VCaP (cell line): ENCODE measurements at regions not wholly inside any gene's neighbourhood (a gene's known extent, or its start where the extent isn't known, plus 50 kb on each side); places are given as distances from the start of the nearest gene placed in this dataset.

Experiments used
- H3K27ac ChIP-seq: fragments of 450-650 bp; 2 replicates; pipeline ENCODE4 v1.5.1; 2017
- TF ChIP-seq, protein P1 (sequence below): fragments of 450-650 bp; conservative IDR thresholded peaks from 2 replicates; pipeline ENCODE4 v1.5.1; 2017; ENCODE audit warnings: mild to moderate bottlenecking, moderate library complexity

DNA sequence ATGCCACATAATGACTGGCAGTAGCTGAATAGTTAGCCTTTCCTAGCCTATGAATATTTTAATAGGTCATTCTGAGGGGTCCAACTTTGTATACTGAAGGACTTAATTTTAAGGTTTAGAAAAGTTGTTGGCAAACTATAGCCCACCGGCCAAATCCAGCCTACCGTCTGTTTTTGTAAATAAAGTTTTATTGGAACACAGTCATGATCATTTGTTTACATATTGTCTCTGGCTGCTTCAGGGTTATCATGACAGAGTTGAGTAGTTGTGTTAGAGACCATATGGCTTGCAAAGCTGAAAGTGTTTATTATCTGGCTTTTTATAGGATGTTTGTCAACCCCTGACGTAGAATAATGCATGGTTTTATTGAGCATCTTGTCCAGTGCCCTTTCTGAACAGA is 73.4 kb downstream of the NTMT2 start:
- TF ChIP-seq, protein P1, sequence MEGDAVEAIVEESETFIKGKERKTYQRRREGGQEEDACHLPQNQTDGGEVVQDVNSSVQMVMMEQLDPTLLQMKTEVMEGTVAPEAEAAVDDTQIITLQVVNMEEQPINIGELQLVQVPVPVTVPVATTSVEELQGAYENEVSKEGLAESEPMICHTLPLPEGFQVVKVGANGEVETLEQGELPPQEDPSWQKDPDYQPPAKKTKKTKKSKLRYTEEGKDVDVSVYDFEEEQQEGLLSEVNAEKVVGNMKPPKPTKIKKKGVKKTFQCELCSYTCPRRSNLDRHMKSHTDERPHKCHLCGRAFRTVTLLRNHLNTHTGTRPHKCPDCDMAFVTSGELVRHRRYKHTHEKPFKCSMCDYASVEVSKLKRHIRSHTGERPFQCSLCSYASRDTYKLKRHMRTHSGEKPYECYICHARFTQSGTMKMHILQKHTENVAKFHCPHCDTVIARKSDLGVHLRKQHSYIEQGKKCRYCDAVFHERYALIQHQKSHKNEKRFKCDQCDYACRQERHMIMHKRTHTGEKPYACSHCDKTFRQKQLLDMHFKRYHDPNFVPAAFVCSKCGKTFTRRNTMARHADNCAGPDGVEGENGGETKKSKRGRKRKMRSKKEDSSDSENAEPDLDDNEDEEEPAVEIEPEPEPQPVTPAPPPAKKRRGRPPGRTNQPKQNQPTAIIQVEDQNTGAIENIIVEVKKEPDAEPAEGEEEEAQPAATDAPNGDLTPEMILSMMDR: no peak
- H3K27ac ChIP-seq: no peak overlapping the region

DNA sequence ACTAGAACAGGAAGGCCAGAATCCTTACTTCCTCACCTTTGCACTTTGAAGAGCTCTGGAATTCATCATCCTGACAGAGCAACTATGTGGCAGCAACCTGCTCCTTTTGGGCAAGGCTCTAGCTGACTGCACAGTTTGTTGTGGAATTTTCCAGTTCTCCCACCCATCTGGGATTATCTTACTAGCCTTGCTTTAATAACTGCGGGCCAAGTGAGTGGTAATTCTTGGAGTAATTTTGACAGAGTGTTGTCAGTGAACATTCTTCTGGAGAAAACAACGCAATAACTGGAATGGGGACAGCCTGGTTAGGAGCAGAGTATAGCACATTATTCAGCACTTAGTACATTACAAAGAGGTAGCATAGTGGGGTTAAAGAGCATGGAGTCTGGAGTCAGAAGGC is 75.3 kb downstream of the NTMT2 start:
- TF ChIP-seq, protein P1: no peak
- H3K27ac ChIP-seq: no peak overlapping the region

DNA sequence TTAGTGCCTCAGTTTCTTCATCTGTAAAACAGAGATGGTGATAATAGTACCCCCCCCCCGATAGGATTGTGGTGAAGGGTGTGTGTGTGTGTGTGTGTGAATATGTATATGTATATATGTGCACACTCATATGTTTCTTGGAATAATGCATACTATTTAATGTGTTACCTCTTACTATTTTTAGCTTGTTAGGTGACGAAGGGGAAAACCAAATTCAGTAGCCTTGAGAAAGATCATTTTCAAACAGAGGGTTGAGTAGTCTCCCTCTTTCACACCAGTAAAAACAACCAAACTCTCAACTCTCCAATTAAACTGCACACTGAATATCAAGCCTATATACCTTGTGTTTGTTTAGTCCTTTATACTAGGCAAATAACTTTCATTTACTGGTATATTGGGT is 75.7 kb downstream of the NTMT2 start:
- H3K27ac ChIP-seq: no peak overlapping the region
- TF ChIP-seq, protein P1: no peak

DNA sequence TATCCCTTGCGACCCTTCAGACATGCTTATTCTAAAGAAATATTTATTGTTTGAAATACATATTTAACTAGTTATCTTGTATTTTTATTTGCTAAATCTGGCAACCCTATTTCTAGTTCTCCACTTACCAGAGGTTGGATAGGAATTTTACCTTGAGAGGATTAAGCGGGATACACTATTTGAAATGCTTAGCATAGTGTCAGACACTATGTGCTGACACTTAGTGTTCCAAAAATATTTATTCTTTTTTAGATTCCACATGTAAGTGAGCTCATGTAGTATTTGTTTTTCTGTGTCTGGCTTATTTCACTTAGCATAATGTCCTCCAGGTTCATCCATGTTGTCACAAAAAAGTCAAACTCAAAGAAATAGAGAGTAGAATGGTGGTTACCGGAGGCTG is 78.7 kb downstream of the NTMT2 start:
- no peak overlapping the region for H3K27ac ChIP-seq
- TF ChIP-seq, protein P1: no peak

DNA sequence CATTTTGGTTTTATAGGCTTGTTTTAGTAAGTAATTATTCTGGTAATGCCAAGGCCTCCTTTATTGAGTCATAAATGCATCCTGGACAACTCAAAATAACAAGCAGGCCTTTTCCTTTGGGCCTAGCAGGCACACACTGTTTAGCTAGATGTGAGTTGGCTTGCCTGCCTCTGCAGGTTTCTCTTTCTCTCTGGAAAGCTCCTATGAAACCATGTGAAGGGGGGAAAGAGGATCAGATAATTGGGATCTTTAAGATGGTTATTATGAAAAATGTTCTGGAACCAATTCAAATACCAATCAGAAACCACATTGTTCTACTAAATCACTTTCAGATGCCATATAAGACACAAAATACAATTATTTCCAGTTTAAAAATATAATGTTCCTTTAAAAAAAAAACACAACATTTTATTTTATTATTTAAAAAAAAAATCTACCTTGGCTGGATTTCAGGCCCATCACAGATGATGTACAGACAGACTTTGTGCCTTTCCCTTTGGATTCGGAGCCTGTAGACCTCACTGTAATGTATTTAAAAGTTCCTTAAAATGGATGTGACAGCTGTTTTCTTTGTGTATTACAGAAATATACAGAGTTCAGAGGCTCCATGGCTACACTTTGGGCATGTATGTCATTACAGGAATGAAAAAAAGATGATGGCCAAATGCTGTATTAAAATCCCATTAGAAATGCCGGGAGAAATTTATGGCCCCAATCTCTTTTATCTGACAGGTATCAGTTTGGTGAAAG is 80.2 kb downstream of the NTMT2 start:
- TF ChIP-seq, protein P1: no peak
- peak overlapping the region; percentile 42 for H3K27ac ChIP-seq

DNA sequence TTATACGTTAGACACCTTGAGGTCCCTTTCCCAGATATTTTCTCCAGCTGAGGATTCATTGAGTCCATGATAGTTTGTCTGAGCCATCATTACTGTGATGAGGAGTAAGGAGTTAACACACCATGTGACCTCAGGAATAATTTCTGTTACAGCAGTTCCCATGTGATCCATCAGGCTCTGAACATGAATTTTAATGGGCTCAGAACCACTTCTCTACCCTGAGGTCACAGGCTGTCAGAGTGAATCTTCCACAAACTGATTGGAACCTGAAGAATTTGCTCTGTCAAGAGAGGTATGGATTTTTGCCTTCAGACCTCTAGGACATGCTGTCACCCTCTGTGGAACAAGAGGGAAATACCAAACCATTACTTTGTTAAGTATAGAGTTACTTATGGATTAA is 81.0 kb downstream of the NTMT2 start:
- TF ChIP-seq, protein P1: no peak
- H3K27ac ChIP-seq: no peak overlapping the region

DNA sequence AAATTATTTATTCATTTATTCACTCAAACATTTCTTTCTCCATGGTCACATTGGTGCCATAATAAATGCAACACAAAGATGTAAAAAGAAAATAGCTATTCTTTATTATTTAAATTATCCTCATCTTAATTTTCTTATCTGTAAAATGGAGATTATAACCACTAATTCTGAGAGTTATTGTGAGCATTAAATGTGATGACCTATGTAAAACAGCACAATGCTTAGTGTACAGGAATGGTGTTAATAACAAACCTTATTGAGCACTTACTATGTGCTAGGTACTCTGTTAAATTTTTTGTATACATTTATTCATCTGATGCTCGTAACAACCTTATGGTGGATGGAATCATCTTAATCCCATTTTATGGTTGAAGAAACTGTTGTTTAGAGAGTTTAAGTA is 84.6 kb downstream of the NTMT2 start:
- no peak overlapping the region for H3K27ac ChIP-seq
- TF ChIP-seq, protein P1: no peak
